SU-DHL-6 (cell line): ENCODE measurements at regions not wholly inside any gene's neighbourhood (a gene's known extent, or its start where the extent isn't known, plus 50 kb on each side); places are given as distances from the start of the nearest gene placed in this dataset.

Experiments
- CTCF ChIP-seq: fragments of 200-600 bp; sonication (generic); IDR thresholded peaks from one replicate; pipeline ENCODE4 v1.5.1; 2017; ENCODE audit warnings: antibody characterized with exemption, mild to moderate bottlenecking, low read length, moderate library complexity; ENCODE audit not compliant: insufficient read depth, poor library complexity, severe bottlenecking
- EZH2phosphoT487 ChIP-seq: fragments of 200-600 bp; sonication (generic), shearing (Covaris generic); conservative IDR thresholded peaks from 2 replicates; pipeline ENCODE4 v1.6.1; 2018; ENCODE audit warnings: mild to moderate bottlenecking, antibody characterized with exemption, low read length, moderate library complexity, mixed read lengths

- TF ChIP-seq CTCF: no peak
- no peak for TF ChIP-seq EZH2phosphoT487
These were observed 238.1 kb upstream of the ZWINT start for GRCh38 chr10:56599201-56599600.
